H9 (cell line): ENCODE measurements at regions not wholly inside any gene's neighbourhood (a gene's known extent, or its start where the extent isn't known, plus 50 kb on each side); places are given as distances from the start of the nearest gene placed in this dataset.

ENCODE experiments used
- DNase-seq: peaks from one replicate; pipeline ENCODE4 v3.0.0-alpha.2; 2017
- H2AFZ ChIP-seq: one replicate; pipeline ENCODE4 v1.6.1; 2013; ENCODE audit warnings: mild to moderate bottlenecking, low read length, control low read depth, moderate library complexity
- H2AK5ac ChIP-seq: 2 replicates; pipeline ENCODE4 v1.6.1; 2013; ENCODE audit warnings: low read length, control low read depth, mixed read lengths; ENCODE audit not compliant: insufficient read length
- H2BK120ac ChIP-seq: one replicate; pipeline ENCODE4 v1.6.1; 2013; ENCODE audit warnings: low read depth, mild to moderate bottlenecking, low read length, control low read depth, inconsistent platforms; ENCODE audit not compliant: poor library complexity, severe bottlenecking
- H2BK12ac ChIP-seq: 2 replicates; pipeline ENCODE4 v1.6.1; 2013; ENCODE audit warnings: low read length, control low read depth, mixed read lengths, low read depth; ENCODE audit not compliant: insufficient read length
- H2BK15ac ChIP-seq: 2 replicates; pipeline ENCODE4 v1.6.1; 2013; ENCODE audit warnings: low read depth, low read length, control low read depth
- H2BK20ac ChIP-seq: one replicate; pipeline ENCODE4 v1.6.1; 2013; ENCODE audit warnings: low read depth, mild to moderate bottlenecking, low read length, control low read depth, inconsistent platforms; ENCODE audit not compliant: poor library complexity, severe bottlenecking
- H2BK5ac ChIP-seq: 2 replicates; pipeline ENCODE4 v1.6.1; 2013; ENCODE audit warnings: low read length, control low read depth, mixed read lengths; ENCODE audit not compliant: insufficient read length
- H3K14ac ChIP-seq: 2 replicates; pipeline ENCODE4 v1.6.1; 2013; ENCODE audit warnings: low read length, control low read depth; ENCODE audit not compliant: insufficient read depth
- H3K18ac ChIP-seq: 2 replicates; pipeline ENCODE4 v1.6.1; 2013; ENCODE audit warnings: low read depth, mild to moderate bottlenecking, mixed read lengths, low read length, control low read depth; ENCODE audit not compliant: insufficient read length
- H3K23ac ChIP-seq: 2 replicates; pipeline ENCODE4 v1.6.1; 2013; ENCODE audit warnings: low read length, control low read depth, mixed read lengths, low read depth; ENCODE audit not compliant: insufficient read length
- H3K23me2 ChIP-seq: 2 replicates; pipeline ENCODE4 v1.6.1; 2013; ENCODE audit warnings: low read depth, mild to moderate bottlenecking, mixed read lengths, low read length, control low read depth; ENCODE audit not compliant: insufficient read length, poor library complexity, severe bottlenecking
- H3K27ac ChIP-seq: 2 replicates; pipeline ENCODE4 v1.5.1; 2013; ENCODE audit warnings: low read length, control low read depth, mixed read lengths, low read depth; ENCODE audit not compliant: insufficient read length
- H3K27me3 ChIP-seq: 2 replicates; pipeline ENCODE4 v1.6.1; 2013; ENCODE audit warnings: low read length, control low read depth, inconsistent platforms; ENCODE audit not compliant: insufficient read depth
- H3K4ac ChIP-seq: 2 replicates; pipeline ENCODE4 v1.6.1; 2013; ENCODE audit warnings: low read depth, mild to moderate bottlenecking, control low read depth, inconsistent platforms, low read length, moderate library complexity
- H3K4me1 ChIP-seq: 2 replicates; pipeline ENCODE4 v1.6.1; 2013; ENCODE audit warnings: low read length, control low read depth, inconsistent platforms; ENCODE audit not compliant: insufficient read depth
- H3K4me2 ChIP-seq: 2 replicates; pipeline ENCODE4 v1.6.1; 2013; ENCODE audit warnings: low read length, control low read depth, mixed read lengths; ENCODE audit not compliant: insufficient read length, insufficient read depth
- H3K56ac ChIP-seq: 2 replicates; pipeline ENCODE4 v1.6.1; 2013; ENCODE audit warnings: low read depth, mild to moderate bottlenecking, mixed read lengths, low read length, control low read depth; ENCODE audit not compliant: insufficient read length
- H3K79me1 ChIP-seq: 2 replicates; pipeline ENCODE4 v1.6.1; 2013; ENCODE audit warnings: low read depth, mild to moderate bottlenecking, moderate library complexity, low read length, control low read depth, inconsistent platforms; ENCODE audit not compliant: insufficient read depth, poor library complexity, severe bottlenecking
- H3K79me2 ChIP-seq: 2 replicates; pipeline ENCODE4 v1.6.1; 2013; ENCODE audit warnings: low read length, control low read depth, inconsistent platforms; ENCODE audit not compliant: insufficient read depth
- H3K9ac ChIP-seq: 2 replicates; pipeline ENCODE4 v1.6.1; 2013; ENCODE audit warnings: low read length, control low read depth, mixed read lengths; ENCODE audit not compliant: insufficient read length; ENCODE audit errors: extremely low read depth
- H3K9me3 ChIP-seq: one replicate; pipeline ENCODE4 v1.6.1; 2013; ENCODE audit warnings: low read depth, low read length, inconsistent platforms; ENCODE audit not compliant: control insufficient read depth
- H3T11ph ChIP-seq: one replicate; pipeline ENCODE4 v1.6.1; 2013; ENCODE audit warnings: mild to moderate bottlenecking, low read length, control low read depth, inconsistent platforms
- H4K20me1 ChIP-seq: one replicate; pipeline ENCODE4 v1.6.1; 2013; ENCODE audit not compliant: control insufficient read depth, insufficient read length, insufficient read depth
- H4K5ac ChIP-seq: 2 replicates; pipeline ENCODE4 v1.6.1; 2013; ENCODE audit warnings: low read depth, mild to moderate bottlenecking, mixed read lengths, low read length, control low read depth; ENCODE audit not compliant: insufficient read length
- H4K8ac ChIP-seq: replicated peaks from 2 replicates; pipeline ENCODE4 v1.6.1; 2013; ENCODE audit warnings: low read length, control low read depth, mixed read lengths, low read depth; ENCODE audit not compliant: insufficient read length
- H4K91ac ChIP-seq: 2 replicates; pipeline ENCODE4 v1.6.1; 2013; ENCODE audit warnings: low read depth, mild to moderate bottlenecking, moderate library complexity, mixed read lengths, low read length, control low read depth; ENCODE audit not compliant: insufficient read length
- H3K27ac Mint-ChIP-seq, 3 experiments: 2 replicates in 2 of 3; 3 replicates in 1 of 3; pipeline ENCODE4 v1.8.0; 2020 to 2021; ENCODE audit warnings: mixed read lengths in 3 of 3, mild to moderate bottlenecking in 1 of 3, moderate library complexity in 1 of 3
- H3K27me3 Mint-ChIP-seq: 2 replicates; pipeline ENCODE4 v1.8.0; 2021; ENCODE audit warnings: low read depth, mild to moderate bottlenecking, moderate library complexity, mixed read lengths
- H3K36me3 Mint-ChIP-seq, 3 experiments: 2 replicates in 2 of 3; 3 replicates in 1 of 3; pipeline ENCODE4 v1.8.0; 2020 to 2021; ENCODE audit warnings: low read depth in 3 of 3, mixed read lengths in 3 of 3; ENCODE audit not compliant: insufficient read depth in 1 of 3
- H3K4me1 Mint-ChIP-seq, 2 experiments: 2 replicates each; pipeline ENCODE4 v1.8.0; 2020; ENCODE audit warnings: mixed read lengths in 2 of 2
- H3K4me3 Mint-ChIP-seq, 2 experiments: 2 replicates in 1 of 2; 3 replicates in 1 of 2; pipeline ENCODE4 v1.8.0; 2020 to 2021; ENCODE audit warnings: mild to moderate bottlenecking in 2 of 2, mixed read lengths in 2 of 2, moderate library complexity in 1 of 2
- H3K9me3 Mint-ChIP-seq, 2 experiments: 2 replicates in 1 of 2; 3 replicates in 1 of 2; pipeline ENCODE4 v1.8.0; 2020; ENCODE audit warnings: mild to moderate bottlenecking in 2 of 2, mixed read lengths in 2 of 2, moderate library complexity in 1 of 2
- CTCF ChIP-seq: fragments of 200-600 bp; sonication (generic); conservative IDR thresholded peaks from 3 replicates; pipeline ENCODE4 v1.8.0; 2021; ENCODE audit warnings: antibody characterized with exemption, mild to moderate bottlenecking
- whole genome bisulfite sequencing: extraction: QIAGEN DNeasy Blood & Tissue Kit; methylation state at CpG from one replicate; pipeline ENCODE4 v1.1.7; 2013; ENCODE audit warnings: missing lambda C conversion rate, low lambda C conversion rate, mixed read lengths; ENCODE audit not compliant: insufficient read length; ENCODE audit errors: extremely low coverage; 5-methylcytosine and 5-hydroxymethylcytosine counted together

DNA sequence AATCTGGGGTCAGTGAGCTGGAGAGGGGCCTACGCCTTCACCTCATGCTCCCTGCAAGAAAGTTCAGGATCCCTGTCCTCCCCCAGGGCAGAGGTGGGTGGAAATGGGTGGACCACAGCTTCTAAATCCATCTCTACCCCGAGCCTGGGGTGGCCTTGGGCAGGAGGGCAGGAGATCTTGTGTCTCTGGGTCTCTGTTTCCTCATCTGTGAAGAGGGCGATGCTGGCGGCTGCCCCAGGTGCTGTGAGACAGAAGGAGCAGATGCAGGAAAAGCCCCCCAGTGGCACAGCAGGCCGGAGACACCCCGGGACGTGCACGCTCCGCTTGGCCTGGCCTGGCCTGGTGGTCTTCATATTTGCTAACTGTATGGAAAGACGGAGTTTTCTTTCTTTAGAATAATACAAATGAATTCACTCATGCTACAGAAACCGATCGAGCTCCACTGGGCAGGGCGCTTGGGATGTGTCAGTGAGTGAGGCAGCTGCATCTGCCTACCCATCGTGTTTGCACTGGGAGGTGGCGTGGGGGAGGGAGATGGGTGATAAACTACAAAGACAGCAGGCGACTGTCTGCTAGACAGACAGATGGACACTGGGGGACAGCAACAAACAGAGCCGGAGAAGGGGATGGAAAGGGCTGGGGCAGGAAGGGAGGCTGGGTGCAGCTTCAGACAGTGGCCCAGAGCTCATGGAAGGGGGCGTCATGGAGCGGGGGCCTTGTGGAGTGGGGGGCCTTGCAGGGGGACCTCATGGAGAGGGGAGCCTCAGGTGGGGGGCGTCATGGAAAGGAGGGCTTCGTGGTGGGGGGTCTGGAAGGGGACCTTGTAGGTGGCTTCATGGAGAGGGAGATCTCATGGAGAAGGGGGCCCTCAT lies 136.2 kb downstream of the CPZ start:
- Histone ChIP-seq H3K27ac (no peak overlapping the region), H3K9me3 (no peaks in the 10 kb centered on the region), H3K27me3 (no peaks in the 10 kb centered on the region), H4K5ac (no peak overlapping the region), H3K4me1 (no peaks in the 10 kb centered on the region; the same call in 1 of the 2 replicates), H3K9ac (no peak overlapping the region), H3K4ac (no peak overlapping the region), H2BK20ac (no peak overlapping the region), H2AK5ac (no peak overlapping the region), H3T11ph (no peak overlapping the region), H4K8ac (no peak overlapping the region), H3K79me2 (no peaks in the 10 kb centered on the region), H3K14ac (no peak overlapping the region; the same call in 1 of the 2 replicates), H3K23ac (no peak overlapping the region), H3K56ac (no peak overlapping the region), H3K23me2 (no peaks in the 10 kb centered on the region), H3K18ac (no peak overlapping the region), H3K4me2 (no peak overlapping the region), H4K91ac (no peak overlapping the region), H2BK12ac (no peak overlapping the region), H2AFZ (no peak overlapping the region), H4K20me1 (no peaks in the 10 kb centered on the region), H3K79me1 (no peaks in the 10 kb centered on the region), H2BK15ac (no peak overlapping the region), H2BK120ac (no peak overlapping the region), H2BK5ac (no peak overlapping the region)
- Mint-ChIP-seq H3K36me3 (peaks cover 0 to 2% (median 2%) of the 10 kb centered on the region in 3 experiments; a peak in 3 of 7 replicates), H3K4me1 (peaks cover 5 to 13% of the 10 kb centered on the region in 2 experiments), H3K27me3 (no peaks in the 10 kb centered on the region; the same call in none of the 2 replicates), H3K27ac (peak overlapping the region in 1 of 3 experiments; percentile 48; a peak in 2 of 7 replicates), H3K4me3 (no peak overlapping the region), H3K9me3 (peaks cover 7 to 14% of the 10 kb centered on the region in 2 experiments)
- DNase-seq: peak; percentile 12
- TF ChIP-seq CTCF: no peak
- no CpG with 5 or more reads among the region's 21 CpGs for WGBS
